Mesendoderm (in vitro differentiated cells): ENCODE measurements at regions not wholly inside any gene's neighbourhood (a gene's known extent, or its start where the extent isn't known, plus 50 kb on each side); places are given as distances from the start of the nearest gene placed in this dataset.

Experiments
- DNase-seq: peaks from one replicate; pipeline ENCODE4 v3.0.0; 2013
- H2AK5ac ChIP-seq: 2 replicates; pipeline ENCODE4 v1.6.1; 2013; ENCODE audit warnings: low read length, inconsistent platforms
- H2BK120ac ChIP-seq: 2 replicates; pipeline ENCODE4 v1.6.1; 2013; ENCODE audit warnings: low read depth, mild to moderate bottlenecking, low read length, moderate library complexity, mixed read lengths
- H2BK15ac ChIP-seq: replicated peaks from 2 replicates; pipeline ENCODE4 v1.6.1; 2013; ENCODE audit warnings: low read depth, mild to moderate bottlenecking, moderate library complexity
- H2BK5ac ChIP-seq: 2 replicates; pipeline ENCODE4 v1.6.1; 2013; ENCODE audit warnings: low read length, inconsistent platforms
- H3K18ac ChIP-seq: 2 replicates; pipeline ENCODE4 v1.6.1; 2013; ENCODE audit warnings: mild to moderate bottlenecking, low read length, mixed read lengths
- H3K23ac ChIP-seq: one replicate; pipeline ENCODE4 v1.6.1; 2013; ENCODE audit warnings: low read length
- H3K27ac ChIP-seq: 2 replicates; pipeline ENCODE4 v1.5.1; 2013; ENCODE audit warnings: low read depth, mild to moderate bottlenecking, inconsistent platforms, low read length, moderate library complexity
- H3K27me3 ChIP-seq: 2 replicates; pipeline ENCODE4 v1.6.1; 2013; ENCODE audit warnings: low read length, control low read depth, mild to moderate bottlenecking, inconsistent platforms; ENCODE audit not compliant: insufficient read depth, poor library complexity
- H3K36me3 ChIP-seq: 2 replicates; pipeline ENCODE4 v1.6.1; 2013; ENCODE audit warnings: low read length, inconsistent platforms; ENCODE audit not compliant: control insufficient read depth, insufficient read depth
- H3K4ac ChIP-seq: one replicate; pipeline ENCODE4 v1.6.1; 2013; ENCODE audit warnings: low read depth, mild to moderate bottlenecking, low read length, moderate library complexity
- H3K4me1 ChIP-seq: 2 replicates; pipeline ENCODE4 v1.6.1; 2013; ENCODE audit warnings: low read depth, low read length, inconsistent platforms; ENCODE audit not compliant: control insufficient read depth
- H3K4me2 ChIP-seq: 2 replicates; pipeline ENCODE4 v1.6.1; 2013; ENCODE audit warnings: low read length
- H3K4me3 ChIP-seq: 2 replicates; pipeline ENCODE4 v1.5.1; 2013; ENCODE audit warnings: mild to moderate bottlenecking, low read length
- H3K56ac ChIP-seq: one replicate; pipeline ENCODE4 v1.6.1; 2013; ENCODE audit warnings: low read length
- H3K79me1 ChIP-seq: 2 replicates; pipeline ENCODE4 v1.6.1; 2013; ENCODE audit warnings: low read length, inconsistent platforms
- H3K79me2 ChIP-seq: 2 replicates; pipeline ENCODE4 v1.6.1; 2013; ENCODE audit warnings: mild to moderate bottlenecking, low read length; ENCODE audit not compliant: control insufficient read depth, insufficient read depth
- H3K9ac ChIP-seq: 2 replicates; pipeline ENCODE4 v1.6.1; 2013; ENCODE audit warnings: low read length, inconsistent platforms
- H4K5ac ChIP-seq: one replicate; pipeline ENCODE4 v1.6.1; 2013; ENCODE audit warnings: low read length
- H4K8ac ChIP-seq: one replicate; pipeline ENCODE4 v1.6.1; 2013; ENCODE audit warnings: low read depth, mild to moderate bottlenecking, control low read depth, low read length, moderate library complexity
- WGBS: extraction: QIAGEN DNeasy Blood & Tissue Kit; methylation state at CpG from one replicate; pipeline ENCODE4 v1.1.7; 2013; ENCODE audit warnings: low lambda C conversion rate, missing lambda C conversion rate; ENCODE audit not compliant: insufficient coverage; ENCODE audit errors: extremely low coverage; 5-methylcytosine and 5-hydroxymethylcytosine counted together

DNA sequence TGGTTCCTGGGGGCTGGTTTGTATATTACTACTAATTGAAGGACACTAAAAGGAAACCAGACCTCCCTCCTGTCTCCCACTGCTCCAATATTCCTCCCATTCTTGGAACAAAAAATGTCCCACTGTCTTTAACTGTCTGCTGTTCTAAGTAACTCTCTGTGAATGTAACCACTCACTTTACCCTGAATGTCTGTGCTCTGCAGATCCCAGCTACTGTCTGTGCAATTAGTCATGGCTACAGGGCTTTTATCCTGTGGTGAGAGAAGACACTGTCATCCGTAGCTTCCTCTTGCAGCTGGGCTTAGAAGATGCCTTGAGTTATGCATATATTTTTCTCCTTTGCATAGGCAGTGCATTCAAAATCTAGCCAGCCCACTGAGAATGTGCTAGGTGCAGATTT is 853.8 kb downstream of the CDH8 start:
- no peak overlapping the region for H2AK5ac ChIP-seq
- no peak overlapping the region for H3K4ac ChIP-seq
- DNase-seq, result peak; percentile 4
- no peaks in the 10 kb centered on the region for H3K4me1 ChIP-seq
- no peak overlapping the region for H3K4me3 ChIP-seq
- no peaks in the 10 kb centered on the region for H3K36me3 ChIP-seq
- H3K79me2 ChIP-seq, result no peaks in the 10 kb centered on the region
- WGBS, result no CpG with 5 or more reads among the region's 1 CpG
- H4K8ac ChIP-seq, result no peak overlapping the region
- H3K23ac ChIP-seq, result no peak overlapping the region
- H3K27me3 ChIP-seq, result no peaks in the 10 kb centered on the region
- no peak overlapping the region for H3K27ac ChIP-seq
- no peak overlapping the region for H3K9ac ChIP-seq
- H3K79me1 ChIP-seq, result no peaks in the 10 kb centered on the region
- H2BK5ac ChIP-seq, result no peak overlapping the region
- no peak overlapping the region for H3K18ac ChIP-seq
- no peak overlapping the region for H2BK15ac ChIP-seq
- H3K56ac ChIP-seq, result no peak overlapping the region
- H2BK120ac ChIP-seq, result no peak overlapping the region
- no peak overlapping the region for H4K5ac ChIP-seq
- H3K4me2 ChIP-seq, result no peak overlapping the region

DNA sequence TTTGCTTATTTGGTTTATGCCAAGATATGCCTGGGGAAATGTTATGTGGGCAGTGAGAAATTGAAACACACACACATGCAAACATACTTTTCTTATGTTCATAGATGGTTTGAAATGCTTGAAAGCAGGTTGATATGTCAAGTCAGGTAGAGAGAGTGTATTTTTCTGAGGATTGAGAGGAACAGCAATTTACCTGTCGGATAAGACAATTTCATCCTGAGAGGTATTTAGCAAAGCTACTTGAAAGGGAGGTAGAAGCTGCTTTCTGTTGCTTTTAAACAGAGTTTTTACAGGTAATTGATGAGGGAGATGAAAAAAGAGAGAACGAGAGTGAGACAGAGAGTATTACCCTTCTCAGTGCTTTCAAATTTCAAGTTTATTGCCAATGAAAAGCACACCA is 854.3 kb downstream of the CDH8 start:
- Histone ChIP-seq H3K4ac (no peak overlapping the region), H3K36me3 (no peaks in the 10 kb centered on the region), H3K4me1 (no peaks in the 10 kb centered on the region), H2BK120ac (no peak overlapping the region), H3K23ac (no peak overlapping the region), H3K4me2 (no peak overlapping the region), H3K4me3 (no peak overlapping the region), H2BK15ac (no peak overlapping the region), H4K5ac (no peak overlapping the region), H3K18ac (no peak overlapping the region), H3K27ac (no peak overlapping the region), H4K8ac (no peak overlapping the region), H2BK5ac (no peak overlapping the region), H3K79me2 (no peaks in the 10 kb centered on the region), H3K56ac (no peak overlapping the region), H3K27me3 (no peaks in the 10 kb centered on the region), H3K9ac (no peak overlapping the region), H3K79me1 (no peaks in the 10 kb centered on the region), H2AK5ac (no peak overlapping the region)
- no peak for DNase-seq
- WGBS, result no CpG with 5 or more reads among the region's 2 CpGs

DNA sequence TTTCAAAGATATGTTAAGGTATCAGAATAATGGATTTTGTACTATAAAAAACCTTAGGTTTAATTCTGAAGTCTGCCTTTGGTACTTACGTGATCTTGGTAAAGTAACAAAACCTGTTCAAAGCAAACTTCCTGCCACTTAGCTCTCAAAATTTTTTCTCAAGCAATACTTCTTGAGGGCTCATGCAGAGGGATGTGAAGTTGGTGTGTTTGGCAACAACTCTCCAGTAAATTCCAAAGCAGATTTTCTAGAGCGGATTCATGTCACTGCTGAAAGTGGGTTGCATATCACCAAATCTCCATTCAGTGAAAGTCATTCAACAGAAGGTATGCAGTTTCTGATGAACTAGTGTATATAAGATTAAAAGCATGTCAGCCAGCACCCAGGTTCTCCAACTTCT is 856.7 kb downstream of the CDH8 start:
- Histone ChIP-seq H3K4ac (no peak overlapping the region), H2AK5ac (no peak overlapping the region), H2BK5ac (no peak overlapping the region), H3K9ac (no peak overlapping the region), H3K27ac (no peak overlapping the region), H2BK15ac (no peak overlapping the region), H3K79me2 (no peaks in the 10 kb centered on the region), H3K27me3 (no peaks in the 10 kb centered on the region), H3K56ac (no peak overlapping the region), H3K4me1 (no peaks in the 10 kb centered on the region), H3K36me3 (no peaks in the 10 kb centered on the region), H3K79me1 (no peaks in the 10 kb centered on the region), H4K5ac (no peak overlapping the region), H3K23ac (no peak overlapping the region), H3K18ac (no peak overlapping the region), H2BK120ac (no peak overlapping the region), H3K4me2 (no peak overlapping the region), H3K4me3 (no peak overlapping the region), H4K8ac (no peak overlapping the region)
- no CpG with 5 or more reads among the region's 2 CpGs for whole genome bisulfite sequencing
- DNase-seq, result no peak

DNA sequence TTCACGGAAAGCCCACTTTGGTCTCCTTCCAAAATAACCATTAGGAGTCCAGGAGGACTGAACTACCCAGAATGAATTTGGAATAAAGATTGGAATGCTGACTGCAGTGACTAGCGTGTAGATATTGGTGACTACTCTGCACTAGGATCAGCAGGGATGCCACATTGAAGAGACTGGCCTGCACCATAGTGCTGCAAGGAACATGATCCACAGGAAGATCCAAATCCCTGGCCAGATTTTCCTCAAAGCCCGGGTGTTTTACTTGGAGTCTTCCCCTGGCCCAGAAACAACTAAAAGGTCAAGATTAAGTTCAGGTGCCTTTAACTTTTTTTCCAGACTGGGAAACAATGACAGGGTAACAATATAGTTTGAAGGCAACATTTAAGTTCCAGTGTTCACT is 870.4 kb downstream of the CDH8 start:
- Histone ChIP-seq H3K36me3 (no peaks in the 10 kb centered on the region), H3K9ac (no peak overlapping the region), H3K79me2 (no peaks in the 10 kb centered on the region), H3K79me1 (no peaks in the 10 kb centered on the region), H3K27me3 (no peaks in the 10 kb centered on the region), H3K18ac (no peak overlapping the region), H2BK5ac (no peak overlapping the region), H3K4me2 (no peak overlapping the region), H2AK5ac (no peak overlapping the region), H4K8ac (no peak overlapping the region), H3K27ac (no peak overlapping the region), H3K4me3 (no peak overlapping the region), H2BK15ac (no peak overlapping the region), H3K56ac (no peak overlapping the region), H3K4ac (no peak overlapping the region), H3K23ac (no peak overlapping the region), H4K5ac (no peak overlapping the region), H3K4me1 (no peaks in the 10 kb centered on the region), H2BK120ac (no peak overlapping the region)
- WGBS, result no CpG with 5 or more reads among the region's 3 CpGs
- DNase-seq, result no peak

DNA sequence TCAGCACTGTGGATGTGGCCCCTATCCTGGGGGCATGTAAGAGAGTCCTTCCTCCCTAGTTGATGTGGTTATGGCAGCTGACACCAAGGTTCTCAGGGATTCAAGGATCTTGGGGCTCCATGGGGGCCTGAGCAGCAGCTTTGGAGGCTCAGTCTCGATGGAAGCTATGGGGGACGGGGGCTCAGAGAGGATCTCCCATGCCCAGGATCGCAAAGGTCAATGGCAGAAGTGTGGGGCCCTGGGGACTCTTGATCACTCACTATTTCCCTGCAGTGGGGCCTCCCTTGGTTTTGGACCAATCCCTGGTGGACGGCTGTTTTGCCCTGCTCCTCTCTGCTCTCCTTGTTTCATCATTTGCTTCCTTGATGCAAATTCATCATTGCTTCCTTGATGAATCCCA is 885.9 kb downstream of the CDH8 start:
- Histone ChIP-seq H3K18ac (no peak overlapping the region), H4K5ac (no peak overlapping the region), H3K4me3 (no peak overlapping the region), H2AK5ac (no peak overlapping the region), H4K8ac (no peak overlapping the region), H3K27me3 (no peaks in the 10 kb centered on the region), H3K56ac (no peak overlapping the region), H3K79me1 (no peaks in the 10 kb centered on the region), H3K27ac (no peak overlapping the region), H3K79me2 (no peaks in the 10 kb centered on the region), H2BK120ac (no peak overlapping the region), H3K4ac (no peak overlapping the region), H2BK15ac (no peak overlapping the region), H3K4me2 (no peak overlapping the region), H2BK5ac (no peak overlapping the region), H3K36me3 (no peaks in the 10 kb centered on the region), H3K9ac (no peak overlapping the region), H3K4me1 (no peaks in the 10 kb centered on the region), H3K23ac (no peak overlapping the region)
- DNase-seq, result no peak
- WGBS, result no CpG with 5 or more reads among the region's 4 CpGs

DNA sequence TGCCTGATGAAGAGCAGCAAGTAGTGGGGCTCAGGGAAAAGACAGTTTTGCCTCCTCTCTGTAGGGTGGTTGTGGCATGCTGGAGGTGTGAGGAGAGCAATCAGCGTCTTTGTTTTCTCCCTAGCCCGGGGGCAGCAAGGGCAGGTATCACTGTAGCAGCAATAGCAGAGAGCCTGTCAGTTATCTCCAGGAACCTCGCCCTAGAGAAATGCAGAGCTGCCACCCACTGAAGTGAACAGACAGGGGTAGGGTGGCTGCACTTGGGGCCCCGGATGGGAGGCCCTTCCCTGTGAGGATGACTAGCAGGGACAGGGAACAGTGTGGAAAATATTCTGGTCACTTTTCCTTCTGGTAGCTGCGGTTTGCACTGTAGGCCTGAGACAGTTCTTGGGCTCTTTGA is 886.5 kb downstream of the CDH8 start:
- Histone ChIP-seq H3K79me1 (no peaks in the 10 kb centered on the region), H2BK120ac (no peak overlapping the region), H2BK5ac (no peak overlapping the region), H2AK5ac (no peak overlapping the region), H3K4me2 (no peak overlapping the region), H3K18ac (no peak overlapping the region), H3K4me1 (no peaks in the 10 kb centered on the region), H3K27me3 (no peaks in the 10 kb centered on the region), H4K8ac (no peak overlapping the region), H3K79me2 (no peaks in the 10 kb centered on the region), H3K9ac (no peak overlapping the region), H2BK15ac (no peak overlapping the region), H3K56ac (no peak overlapping the region), H3K23ac (no peak overlapping the region), H3K4me3 (no peak overlapping the region), H3K36me3 (no peaks in the 10 kb centered on the region), H4K5ac (no peak overlapping the region), H3K27ac (no peak overlapping the region), H3K4ac (no peak overlapping the region)
- WGBS, result no CpG with 5 or more reads among the region's 5 CpGs
- peak; percentile 45 for DNase-seq
